ENCODE measurements at regions not wholly inside any gene's neighbourhood (a gene's known extent, or its start where the extent isn't known, plus 50 kb on each side); places are given as distances from the start of the nearest gene placed in this dataset.

- no peak overlapping the region for H3K27ac ChIP-seq (ENCODE audit: low read depth, low read length)
- H2AFZ ChIP-seq (ENCODE audit: low read length): no peak overlapping the region
- H3K79me2 ChIP-seq (ENCODE audit: control insufficient read depth in 1 of 2, insufficient read depth in 2 of 2, low read length in 2 of 2): no peaks in the 10 kb centered on the region
- no peak overlapping the region for H2BK12ac ChIP-seq (ENCODE audit: low read depth, low read length)
- no peak overlapping the region for H2BK15ac ChIP-seq (ENCODE audit: low read length)
- no peak overlapping the region for H4K8ac ChIP-seq (ENCODE audit: extremely low read depth, insufficient read depth, low read length)
- H3K9me3 ChIP-seq (ENCODE audit: insufficient read depth in 2 of 2, low read depth in 1 of 2, low read length in 1 of 2): no peaks in the 10 kb centered on the region
- ChIA-PET POLR2A (ENCODE audit: partially characterized antibody) (no interaction called here), CTCF (ENCODE audit: partially characterized antibody) (interaction anchor here (1.5 kb wide), 1 partner anchor 27 kb away, joined by 3 read pairs; no protein-coding TSS in a partner anchor)
- FAIRE-seq (no peak), DNase-seq (ENCODE audit: low read depth in 1 of 2, low spot score in 2 of 2) (no peak)
- no peak overlapping the region for H2BK5ac ChIP-seq (ENCODE audit: low read depth, low read length)
- no peak overlapping the region for H3K4ac ChIP-seq (replicated peaks; ENCODE audit: insufficient read length, low read depth, low read length)
- H3K4me1 ChIP-seq (replicated peaks in 1 of 4; ENCODE audit: control insufficient read depth in 3 of 4, insufficient read depth in 4 of 4, low read length in 3 of 4): no peaks in the 10 kb centered on the region
- no peak overlapping the region for H2AK5ac ChIP-seq (ENCODE audit: low read depth, low read length)
- 88% methylated on average over 7 of the region's 7 CpGs; no CpG with 5 or more reads in 1 of the 2 experiments for WGBS, 2 experiments (ENCODE audit: extremely low coverage in 1 of 2, insufficient coverage in 1 of 2, insufficient read length in 1 of 2, insufficient replicate concordance in 2 of 2, low coverage in 1 of 2, low lambda C conversion rate in 2 of 2, missing lambda C conversion rate in 1 of 2)
- no peak overlapping the region for H4K91ac ChIP-seq (replicated peaks; ENCODE audit: insufficient read length, low read length)
- H3K18ac ChIP-seq (ENCODE audit: extremely low read depth, low read length): no peak overlapping the region
- H3K4me2 ChIP-seq (ENCODE audit: insufficient read depth in 1 of 2, low read depth in 2 of 2, low read length in 2 of 2): no peak overlapping the region
- no peaks in the 10 kb centered on the region for H3K36me3 ChIP-seq (ENCODE audit: control insufficient read depth in 2 of 4, insufficient read depth in 4 of 4, low read length in 3 of 4)
- H4K20me1 ChIP-seq (replicated peaks in 1 of 2; ENCODE audit: control insufficient read depth in 1 of 2, insufficient read depth in 2 of 2, low read length in 2 of 2): no peaks in the 10 kb centered on the region
- H2BK20ac ChIP-seq (ENCODE audit: low read length): no peak overlapping the region
- no peaks in the 10 kb centered on the region for H3K27me3 ChIP-seq (replicated peaks in 1 of 4; ENCODE audit: control insufficient read depth in 3 of 4, extremely low read depth in 1 of 4, insufficient read depth in 3 of 4, low read length in 3 of 4)
- no peak overlapping the region for H3K56ac ChIP-seq (replicated peaks; ENCODE audit: insufficient read length, low read depth, low read length)
- H3K4me3 ChIP-seq (ENCODE audit: extremely low read depth in 1 of 4, insufficient read depth in 2 of 4, low read depth in 3 of 4, low read length in 4 of 4): no peak overlapping the region
- no peak overlapping the region for H3K14ac ChIP-seq (ENCODE audit: insufficient read length)
- no peak overlapping the region for H3K9ac ChIP-seq (replicated peaks in 1 of 4; ENCODE audit: extremely low read depth in 1 of 4, low read depth in 3 of 4, low read length in 3 of 4)
- no peaks in the 10 kb centered on the region for H3K79me1 ChIP-seq (ENCODE audit: low read depth, low read length)
- no peak overlapping the region for H4K5ac ChIP-seq (ENCODE audit: insufficient read length, low read depth, low read length)
- TF ChIP-seq ZNF274 (IDR thresholded peaks at IDR 0.05; ENCODE audit: borderline replicate concordance, extremely low read depth, low read length) (no peak), TEAD4 (IDR thresholded peaks at IDR 0.05; ENCODE audit: low read depth, low read length) (no peak), TAF7 (optimal IDR thresholded peaks at IDR 0.05; ENCODE audit: borderline replicate concordance, low read depth, low read length) (no peak), EGR1 (IDR thresholded peaks at IDR 0.05; ENCODE audit: borderline replicate concordance, low read depth, low read length) (no peak), KDM1A (IDR thresholded peaks at IDR 0.05; ENCODE audit: borderline replicate concordance, low read length) (no peak), FOSL1 (IDR thresholded peaks at IDR 0.05; ENCODE audit: insufficient read depth, low read depth, low read length) (no peak), SP4 (IDR thresholded peaks at IDR 0.05; ENCODE audit: low read length) (no peak), JUND (IDR thresholded peaks at IDR 0.05; ENCODE audit: low read length) (no peak), USF2 (IDR thresholded peaks at IDR 0.05; ENCODE audit: low read length) (no peak), RBBP5 (IDR thresholded peaks at IDR 0.05; ENCODE audit: borderline replicate concordance, low read depth, low read length) (no peak), CREB1 (IDR thresholded peaks at IDR 0.05) (no peak), RFX5 (IDR thresholded peaks at IDR 0.05; ENCODE audit: borderline replicate concordance, low read depth, low read length) (no peak), CBX8 (IDR thresholded peaks at IDR 0.05; ENCODE audit: borderline replicate concordance, low read depth, low read length) (no peak), NRF1 (IDR thresholded peaks at IDR 0.05; ENCODE audit: low read depth, low read length) (no peak), POU5F1 (IDR thresholded peaks at IDR 0.05; ENCODE audit: low read depth, low read length) (no peak), ASH2L (IDR thresholded peaks at IDR 0.05; ENCODE audit: low read length) (no peak)
- no peak overlapping the region for H3K23ac ChIP-seq (ENCODE audit: insufficient read length)
- no peaks in the 10 kb centered on the region for H3K23me2 ChIP-seq (ENCODE audit: low read depth, low read length)
- no peak overlapping the region for H2BK120ac ChIP-seq (replicated peaks; ENCODE audit: low read depth, low read length)
Observed at GRCh38 chr16:52713740-52714139, 166.8 kb upstream of the TOX3 start.
